ENCODE measurements at regions not wholly inside any gene's neighbourhood (a gene's known extent, or its start where the extent isn't known, plus 50 kb on each side); places are given as distances from the start of the nearest gene placed in this dataset.
"Not testable (repeated sequence)": the region's sequence is repeated elsewhere in the genome, so short reads cannot be mapped to it uniquely, and the experiment has no call there.

- 68% methylated on average over 9 of the region's 68 CpGs for WGBS
- intact Hi-C loops (cut with DNase I); DNase-seq (ENCODE audit: low spot score); H3K27ac ChIP-seq; H3K36me3 ChIP-seq; H3K9me3 ChIP-seq; H3K27me3 ChIP-seq (replicated peaks; ENCODE audit: insufficient read depth); H3K4me1 ChIP-seq (replicated peaks): not testable (repeated sequence)
- H3K4me3 ChIP-seq: peak overlapping the region in 1 of 2 donors; percentile 25
Measured at GRCh38 chr5:21341203-21341947, 1353.4 kb upstream of the CDH18 start.

GRCh38 chr5:21340233-21340632, 1352.2 kb upstream of the CDH18 start:
- WGBS: 38% methylated on average over 3 of the region's 3 CpGs
- H3K9me3 ChIP-seq; H3K4me1 ChIP-seq (replicated peaks); H3K27me3 ChIP-seq (replicated peaks; ENCODE audit: insufficient read depth); DNase-seq (ENCODE audit: low spot score); H3K27ac ChIP-seq; H3K36me3 ChIP-seq; H3K4me3 ChIP-seq; intact Hi-C loops (cut with DNase I): not testable (repeated sequence)

GRCh38 chr5:21336478-21336877, 1348.5 kb upstream of the CDH18 start:
- H3K4me1 ChIP-seq (replicated peaks); DNase-seq (ENCODE audit: low spot score); H3K27ac ChIP-seq; H3K9me3 ChIP-seq; intact Hi-C loops (cut with DNase I); H3K36me3 ChIP-seq; H3K27me3 ChIP-seq (replicated peaks; ENCODE audit: insufficient read depth); H3K4me3 ChIP-seq: not testable (repeated sequence)
- 21% methylated on average over 1 of the region's 1 CpG for WGBS

GRCh38 chr5:21315376-21315775, 1327.4 kb upstream of the CDH18 start:
- H3K27ac ChIP-seq; H3K4me3 ChIP-seq; DNase-seq (ENCODE audit: low spot score); H3K27me3 ChIP-seq (replicated peaks; ENCODE audit: insufficient read depth); H3K36me3 ChIP-seq; intact Hi-C loops (cut with DNase I); H3K9me3 ChIP-seq; H3K4me1 ChIP-seq (replicated peaks): not testable (repeated sequence)
- 92% methylated on average over 3 of the region's 3 CpGs for WGBS

- DNase-seq (ENCODE audit: low spot score); intact Hi-C loops (cut with DNase I); H3K36me3 ChIP-seq; H3K9me3 ChIP-seq; H3K4me1 ChIP-seq (replicated peaks); H3K27me3 ChIP-seq (replicated peaks; ENCODE audit: insufficient read depth); H3K4me3 ChIP-seq; H3K27ac ChIP-seq: not testable (repeated sequence)
Measured at GRCh38 chr5:21301205-21301604, 1313.2 kb upstream of the CDH18 start.

- intact Hi-C loops (cut with DNase I); H3K4me1 ChIP-seq (replicated peaks); H3K27me3 ChIP-seq (replicated peaks; ENCODE audit: insufficient read depth); H3K9me3 ChIP-seq; DNase-seq (ENCODE audit: low spot score); H3K36me3 ChIP-seq; H3K27ac ChIP-seq; H3K4me3 ChIP-seq: not testable (repeated sequence)
- WGBS: 14% methylated on average over 2 of the region's 2 CpGs
Measured at GRCh38 chr5:21274361-21274760, 1286.4 kb upstream of the CDH18 start.

- H3K27ac ChIP-seq: no peak overlapping the region
- no peaks in the 10 kb centered on the region for H3K9me3 ChIP-seq
- H3K36me3 ChIP-seq: no peaks in the 10 kb centered on the region
- WGBS: 66% methylated on average over 2 of the region's 2 CpGs
- no peak overlapping the region for H3K4me3 ChIP-seq
- intact Hi-C loops (cut with DNase I): no loop called here
- no peaks in the 10 kb centered on the region for H3K27me3 ChIP-seq (replicated peaks; ENCODE audit: insufficient read depth)
- DNase-seq (ENCODE audit: low spot score): no peak
- no peak for TF ChIP-seq POLR2AphosphoS5 (IDR thresholded peaks at IDR 0.05)
- TF ChIP-seq CTCF (IDR thresholded peaks at IDR 0.05): no peak
- TF ChIP-seq POLR2A (IDR thresholded peaks at IDR 0.05): no peak
- no peaks in the 10 kb centered on the region for H3K4me1 ChIP-seq (replicated peaks)
Measured at GRCh38 chr5:21263361-21263760, 1275.4 kb upstream of the CDH18 start.

GRCh38 chr5:21254161-21254560, 1266.2 kb upstream of the CDH18 start:
- Histone ChIP-seq H3K27ac (no peak overlapping the region), H3K4me3 (no peak overlapping the region), H3K36me3 (no peaks in the 10 kb centered on the region), H3K9me3 (no peaks in the 10 kb centered on the region), H3K27me3 (replicated peaks; ENCODE audit: insufficient read depth) (no peaks in the 10 kb centered on the region), H3K4me1 (replicated peaks) (no peaks in the 10 kb centered on the region)
- intact Hi-C loops (cut with DNase I): no loop called here
- no peak for DNase-seq (ENCODE audit: low spot score)
- no peak for TF ChIP-seq POLR2AphosphoS5 (IDR thresholded peaks at IDR 0.05)
- TF ChIP-seq POLR2A (IDR thresholded peaks at IDR 0.05): no peak
- TF ChIP-seq CTCF (IDR thresholded peaks at IDR 0.05): no peak
- WGBS: 71% methylated on average over 3 of the region's 3 CpGs
